HUES48 (cell line): ENCODE measurements at regions not wholly inside any gene's neighbourhood (a gene's known extent, or its start where the extent isn't known, plus 50 kb on each side); places are given as distances from the start of the nearest gene placed in this dataset.
A peak's percentile ranks its signal among the peaks of the same experiment; 100 is the strongest.

Experiments used
- H3K27ac ChIP-seq: one replicate; pipeline ENCODE4 v1.7.0; 2013; ENCODE audit warnings: low read depth, low read length, inconsistent platforms
- H3K27me3 ChIP-seq: 2 replicates; pipeline ENCODE4 v1.6.1; 2013; ENCODE audit warnings: mild to moderate bottlenecking, low read length; ENCODE audit not compliant: control insufficient read depth, insufficient read depth
- H3K36me3 ChIP-seq: 2 replicates; pipeline ENCODE4 v1.6.1; 2013; ENCODE audit warnings: low read length; ENCODE audit not compliant: control insufficient read depth, insufficient read depth
- H3K4me1 ChIP-seq: 2 replicates; pipeline ENCODE4 v1.6.1; 2013; ENCODE audit warnings: mild to moderate bottlenecking, low read length; ENCODE audit not compliant: control insufficient read depth, insufficient read depth
- H3K4me3 ChIP-seq: 2 replicates; pipeline ENCODE4 v1.5.1; 2013; ENCODE audit warnings: mild to moderate bottlenecking, low read depth, low read length
- H3K9ac ChIP-seq: 2 replicates; pipeline ENCODE4 v1.6.1; 2013; ENCODE audit warnings: mild to moderate bottlenecking, low read depth, low read length, moderate library complexity
- H3K9me3 ChIP-seq: 2 replicates; pipeline ENCODE4 v1.6.1; 2013; ENCODE audit warnings: low read length; ENCODE audit not compliant: control insufficient read depth, insufficient read depth

DNA sequence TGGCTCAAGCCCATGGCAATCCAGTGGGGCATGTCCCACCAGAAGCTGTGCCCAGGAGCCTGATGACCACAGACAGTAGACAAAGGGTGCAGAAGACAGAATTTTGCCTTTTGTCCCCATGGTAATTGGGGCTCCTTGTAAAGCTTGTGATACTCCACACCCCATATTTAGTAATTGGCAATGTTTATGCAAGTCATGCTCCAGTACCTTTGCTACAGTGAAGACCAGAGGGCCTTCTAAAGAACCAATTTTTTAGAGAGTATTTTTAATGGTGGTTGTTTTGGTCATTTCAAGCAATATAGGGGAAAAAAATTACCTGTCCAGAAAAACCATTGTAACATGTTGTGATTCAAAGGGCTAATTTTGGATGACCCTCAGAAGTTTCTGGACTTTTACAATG lies 194.8 kb downstream of the ANAPC1 start:
- H3K4me3 ChIP-seq = no peak overlapping the region
- H3K9ac ChIP-seq = no peak overlapping the region
- no peaks in the 10 kb centered on the region for H3K9me3 ChIP-seq
- H3K27ac ChIP-seq = no peak overlapping the region
- H3K27me3 ChIP-seq = no peaks in the 10 kb centered on the region
- no peaks in the 10 kb centered on the region for H3K36me3 ChIP-seq
- no peaks in the 10 kb centered on the region for H3K4me1 ChIP-seq

- Histone ChIP-seq H3K27ac (no peak overlapping the region), H3K36me3 (no peaks in the 10 kb centered on the region), H3K9me3 (no peaks in the 10 kb centered on the region), H3K9ac (no peak overlapping the region), H3K4me1 (no peaks in the 10 kb centered on the region), H3K4me3 (no peak overlapping the region), H3K27me3 (no peaks in the 10 kb centered on the region)
Observed at GRCh38 chr2:111689941-111690340, 194.1 kb downstream of the ANAPC1 start.

- no peaks in the 10 kb centered on the region for H3K4me1 ChIP-seq
Observed at GRCh38 chr2:111691164-111691875, 192.7 kb downstream of the ANAPC1 start.

GRCh38 chr2:111692311-111692710 lies 191.7 kb downstream of the ANAPC1 start:
- Histone ChIP-seq H3K4me3 (no peak overlapping the region), H3K4me1 (no peaks in the 10 kb centered on the region), H3K27me3 (no peaks in the 10 kb centered on the region), H3K9me3 (peaks cover 4% of the 10 kb centered on the region; the same call in 1 of the 2 replicates), H3K27ac (no peak overlapping the region), H3K36me3 (no peaks in the 10 kb centered on the region), H3K9ac (no peak overlapping the region)

More at GRCh38 chr2:111691164-111691875, 192.7 kb downstream of the ANAPC1 start:
- no peaks in the 10 kb centered on the region for H3K36me3 ChIP-seq
- H3K27me3 ChIP-seq = no peaks in the 10 kb centered on the region
- no peak overlapping the region for H3K27ac ChIP-seq
- H3K9me3 ChIP-seq = peaks cover 4% of the 10 kb centered on the region; the same call in 1 of the 2 replicates
- H3K9ac ChIP-seq = no peak overlapping the region
- H3K4me3 ChIP-seq = no peak overlapping the region

DNA sequence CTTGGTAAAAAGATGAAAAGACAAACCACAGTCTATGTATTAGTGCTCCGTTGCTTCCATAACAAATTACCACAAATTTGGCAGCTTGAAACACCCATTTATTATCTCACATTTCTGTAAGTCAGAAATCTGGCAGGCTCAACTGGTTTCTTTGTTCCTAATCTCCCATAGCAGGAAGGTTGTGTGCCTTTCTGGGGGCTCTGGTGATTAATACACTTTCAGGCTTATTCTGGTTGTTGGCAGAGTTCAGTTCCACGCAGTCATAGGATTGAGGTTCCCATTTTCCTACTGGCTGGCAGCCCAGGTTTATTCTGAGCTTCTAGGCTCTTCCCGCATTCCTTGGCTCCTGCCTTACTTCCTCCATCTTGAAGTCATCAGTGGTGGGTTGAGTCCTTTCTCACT lies 189.3 kb downstream of the ANAPC1 start:
- Histone ChIP-seq H3K9me3 (peaks cover 4% of the 10 kb centered on the region; the same call in 1 of the 2 replicates), H3K4me3 (no peak overlapping the region), H3K9ac (no peak overlapping the region), H3K36me3 (no peaks in the 10 kb centered on the region), H3K4me1 (no peaks in the 10 kb centered on the region), H3K27me3 (no peaks in the 10 kb centered on the region), H3K27ac (no peak overlapping the region)

GRCh38 chr2:111695441-111696007 lies 188.5 kb downstream of the ANAPC1 start:
- Histone ChIP-seq H3K9me3 (peaks cover 4% of the 10 kb centered on the region; the same call in 1 of the 2 replicates), H3K27me3 (no peaks in the 10 kb centered on the region), H3K9ac (no peak overlapping the region), H3K36me3 (no peaks in the 10 kb centered on the region), H3K27ac (no peak overlapping the region), H3K4me3 (no peak overlapping the region), H3K4me1 (no peaks in the 10 kb centered on the region)

DNA sequence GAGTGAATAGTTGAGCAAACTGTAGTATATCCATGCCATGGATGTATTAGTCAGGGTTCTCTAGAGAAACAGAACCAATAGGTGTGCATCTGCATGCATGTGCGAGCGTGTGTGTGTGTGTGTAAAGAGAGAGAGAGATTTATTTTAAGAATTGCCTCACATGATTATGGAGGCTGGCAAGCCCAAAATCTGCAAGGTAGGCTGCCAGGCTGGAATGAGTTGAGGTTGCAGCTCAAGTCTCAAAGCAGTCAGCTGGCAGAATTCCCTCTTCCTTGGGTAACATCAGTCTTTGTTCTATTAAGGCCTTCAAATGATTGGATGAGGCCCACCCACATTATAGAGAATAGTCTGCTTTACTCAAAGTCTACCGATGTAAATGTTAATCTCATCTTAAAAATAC lies 187.8 kb downstream of the ANAPC1 start:
- H3K4me3 ChIP-seq = no peak overlapping the region
- H3K4me1 ChIP-seq = no peaks in the 10 kb centered on the region
- no peaks in the 10 kb centered on the region for H3K36me3 ChIP-seq
- H3K9ac ChIP-seq = no peak overlapping the region
- H3K27me3 ChIP-seq = no peaks in the 10 kb centered on the region
- no peak overlapping the region for H3K27ac ChIP-seq
- H3K9me3 ChIP-seq = peaks cover 4% of the 10 kb centered on the region; the same call in 1 of the 2 replicates

- Histone ChIP-seq H3K27me3 (no peaks in the 10 kb centered on the region), H3K9ac (no peak overlapping the region), H3K27ac (no peak overlapping the region)
Observed at GRCh38 chr2:111697560-111697959, 186.4 kb downstream of the ANAPC1 start.

DNA sequence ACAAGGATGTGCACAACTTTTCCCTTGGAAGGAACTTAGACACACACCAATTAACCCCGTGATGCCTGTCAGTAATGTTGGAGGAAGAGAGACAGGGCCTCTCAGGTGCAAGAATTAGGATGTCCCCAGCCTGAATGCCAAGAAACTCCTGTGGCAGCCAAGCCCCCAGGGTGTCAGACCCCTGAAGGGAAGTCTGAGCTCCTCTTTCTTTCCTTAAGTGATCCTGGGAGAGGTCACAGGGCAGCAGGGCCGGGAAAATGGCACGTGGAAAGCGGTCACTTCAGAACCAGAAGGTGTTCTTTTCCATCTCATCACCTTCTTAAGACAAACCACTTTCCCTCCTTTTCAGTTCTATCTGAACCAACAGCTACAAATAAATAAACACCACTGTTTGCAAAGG lies 185.9 kb downstream of the ANAPC1 start:
- Histone ChIP-seq H3K27ac (no peak overlapping the region), H3K36me3 (no peaks in the 10 kb centered on the region), H3K4me1 (peaks cover 6% of the 10 kb centered on the region; the same call in 1 of the 2 replicates), H3K4me3 (no peak overlapping the region), H3K9ac (no peak overlapping the region), H3K9me3 (peaks cover 4% of the 10 kb centered on the region; the same call in 1 of the 2 replicates), H3K27me3 (no peaks in the 10 kb centered on the region)

More at GRCh38 chr2:111697560-111697959, 186.4 kb downstream of the ANAPC1 start:
- peaks cover 4% of the 10 kb centered on the region; the same call in 1 of the 2 replicates for H3K9me3 ChIP-seq
- H3K4me3 ChIP-seq = no peak overlapping the region
- H3K36me3 ChIP-seq = no peaks in the 10 kb centered on the region
- peaks cover 4% of the 10 kb centered on the region; the same call in 1 of the 2 replicates for H3K4me1 ChIP-seq

DNA sequence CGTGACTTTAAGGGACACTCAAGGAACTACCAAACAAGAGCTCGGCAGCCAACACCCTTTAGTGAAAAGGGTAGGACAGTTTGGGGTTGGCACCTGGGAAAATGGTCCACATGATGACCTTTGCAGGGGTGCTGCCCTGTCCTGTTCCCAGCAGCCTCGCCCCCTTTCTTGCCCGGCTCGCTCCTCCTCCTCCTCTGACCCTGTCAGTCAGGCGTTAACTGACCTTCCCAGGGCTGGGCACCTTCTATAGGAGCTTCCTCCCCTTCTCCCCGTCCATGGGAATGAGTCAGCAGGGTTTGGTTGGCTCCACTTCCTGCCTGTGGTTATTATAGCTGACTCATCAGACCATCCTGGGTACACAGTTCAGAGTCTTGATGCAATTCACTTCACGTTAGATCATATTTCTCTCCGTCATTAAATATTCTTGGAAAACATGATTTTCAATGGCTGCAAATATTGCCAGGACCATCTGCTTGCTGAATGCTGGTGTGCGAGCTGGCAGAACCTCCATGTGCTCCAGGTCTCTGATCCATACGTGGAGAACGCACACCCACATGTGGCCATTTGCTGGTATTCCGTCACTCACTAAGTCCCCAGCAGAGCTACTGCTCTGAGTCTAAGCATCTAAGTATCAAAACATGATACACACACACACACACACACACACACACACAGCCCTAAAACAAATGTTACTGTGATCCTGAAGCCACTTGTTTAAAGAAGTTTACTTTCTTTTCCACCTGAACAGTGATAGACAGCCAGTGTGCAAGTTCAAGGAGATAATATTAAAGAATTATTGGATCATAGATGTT lies 185.0 kb downstream of the ANAPC1 start:
- no peak overlapping the region for H3K4me3 ChIP-seq
- peak overlapping the region; percentile 14 for H3K27ac ChIP-seq
- no peaks in the 10 kb centered on the region for H3K27me3 ChIP-seq
- H3K4me1 ChIP-seq = peaks cover 6% of the 10 kb centered on the region; the same call in 1 of the 2 replicates
- H3K9ac ChIP-seq = 0 out of 2 replicates have a peak overlapping the region, but pooled peaks have one; percentile 20
- peaks cover 4% of the 10 kb centered on the region; the same call in 1 of the 2 replicates for H3K9me3 ChIP-seq
- H3K36me3 ChIP-seq = no peaks in the 10 kb centered on the region
